ENCODE measurements at regions not wholly inside any gene's neighbourhood (a gene's known extent, or its start where the extent isn't known, plus 50 kb on each side); places are given as distances from the start of the nearest gene placed in this dataset.

DNA sequence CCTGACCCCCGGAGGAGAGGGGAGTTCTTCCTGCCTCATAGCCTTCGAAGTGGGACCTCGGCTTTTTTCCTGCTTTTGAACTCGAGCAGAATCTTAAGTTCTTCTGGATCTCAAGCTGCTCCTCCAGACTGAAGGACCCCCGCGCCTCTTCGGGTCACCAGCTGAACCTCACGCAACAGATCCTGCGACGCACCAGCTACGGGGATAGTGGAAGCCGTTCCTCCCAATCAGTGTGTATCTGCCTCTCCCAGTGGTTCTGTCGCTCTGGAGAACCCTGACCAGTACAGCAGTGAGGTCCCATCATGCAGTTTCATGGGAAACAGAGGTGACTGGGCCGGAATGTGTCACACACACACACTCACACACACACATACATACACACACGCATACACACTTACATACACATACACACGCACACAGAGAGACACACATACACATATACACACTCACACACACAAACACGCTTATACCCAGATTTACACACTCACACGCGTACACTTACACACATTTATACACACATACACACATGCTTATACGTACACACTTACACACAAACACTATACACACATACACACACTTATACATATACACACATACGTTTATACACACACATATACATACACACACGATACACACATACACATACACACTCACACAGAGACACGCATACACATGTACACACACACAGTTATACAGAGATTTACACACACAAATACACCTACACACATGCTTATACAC lies 170.0 kb downstream of the TTLL2 start:
- DNase-seq (ENCODE audit: low read depth) = no peak

DNA sequence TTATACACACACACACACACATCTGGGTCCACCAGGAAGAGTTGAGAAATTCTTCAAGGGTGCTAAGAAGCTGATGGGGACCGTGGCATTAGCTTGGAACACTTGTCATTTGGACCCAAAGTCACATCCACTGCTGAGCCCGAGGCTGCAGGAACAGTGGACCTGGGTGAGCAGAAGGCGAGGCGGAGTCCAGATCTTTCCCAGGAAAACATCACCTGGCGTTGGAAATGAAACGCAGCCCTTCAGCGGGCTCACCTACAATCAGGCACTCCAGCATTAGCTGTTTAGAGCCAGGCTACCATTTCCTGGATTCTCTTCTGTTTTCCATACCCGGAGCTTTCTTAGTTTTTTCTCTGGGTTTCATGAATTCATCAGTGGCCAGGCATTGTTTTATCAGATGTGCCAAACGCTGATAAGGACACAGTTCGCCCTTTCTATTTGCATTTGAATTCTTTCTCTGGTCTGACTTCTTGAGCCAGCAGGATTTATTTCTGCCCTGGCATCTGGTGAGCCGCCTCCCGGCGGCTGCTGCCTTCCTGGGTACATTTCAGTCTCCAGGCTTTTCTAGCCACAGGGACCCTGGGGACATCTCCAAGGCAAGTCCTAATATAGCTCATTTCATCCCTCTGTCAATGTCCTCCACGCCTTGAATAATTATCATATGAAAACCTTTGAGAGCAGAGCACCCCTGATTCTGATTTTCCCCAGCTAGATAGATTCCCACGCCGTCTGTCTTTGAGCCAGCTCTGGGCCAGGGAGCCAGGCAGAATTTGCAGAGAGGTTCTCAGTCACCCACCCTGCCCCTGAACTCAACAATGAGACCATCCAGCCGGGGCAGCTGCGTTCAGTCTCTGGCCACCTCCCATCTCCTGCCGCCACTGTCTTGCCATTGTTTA lies 170.9 kb downstream of the TTLL2 start:
- DNase-seq (ENCODE audit: low read depth) = no peak

DNA sequence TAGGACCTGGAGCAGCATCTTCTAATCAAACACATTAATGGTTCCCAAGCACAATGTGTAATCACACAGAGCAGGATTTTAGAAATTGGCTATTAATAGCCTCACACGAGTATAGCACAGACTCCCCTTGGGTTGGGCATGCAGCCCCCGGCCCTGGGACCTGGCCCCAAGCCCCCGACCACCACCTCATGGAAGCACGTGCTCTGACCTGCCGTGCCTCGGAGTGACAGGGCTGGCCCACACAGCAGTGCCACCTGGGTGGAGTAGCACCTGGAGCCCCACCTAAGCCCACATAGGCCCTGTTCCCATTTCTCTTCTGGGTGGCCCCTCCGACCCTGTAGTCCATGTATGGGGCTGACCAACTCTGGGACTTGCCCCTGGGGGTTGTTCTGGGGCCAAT lies 171.8 kb downstream of the TTLL2 start:
- no peak for DNase-seq (ENCODE audit: low read depth)

DNA sequence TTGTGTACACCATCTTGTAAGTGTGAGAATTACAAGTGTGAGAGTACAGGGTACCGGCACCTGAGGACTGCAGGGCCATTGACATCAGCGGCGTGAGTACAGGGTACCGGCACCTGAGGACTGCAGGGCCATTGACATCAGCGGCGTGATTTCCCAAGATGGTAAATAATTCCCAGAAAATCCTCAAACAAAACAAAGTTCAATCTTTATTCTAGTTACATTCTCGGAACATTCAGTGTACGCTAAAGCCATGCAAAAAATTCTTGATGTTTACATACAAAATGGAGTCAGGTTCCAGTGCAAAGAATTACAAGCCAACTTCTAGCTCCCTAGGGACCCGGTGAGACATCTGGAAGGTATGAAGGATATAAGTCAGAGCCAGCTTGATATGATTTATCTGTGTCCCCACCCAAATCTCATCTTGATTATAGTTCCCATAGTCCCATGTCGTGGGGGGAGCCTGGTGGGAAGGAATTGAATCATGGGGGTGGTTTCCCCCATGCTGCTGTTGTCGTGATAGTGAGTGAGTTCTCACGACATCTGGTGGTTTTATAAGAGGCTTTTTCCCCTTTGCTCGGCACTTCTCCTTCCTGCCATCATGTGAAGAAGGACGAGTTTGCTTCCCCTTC lies 172.7 kb downstream of the TTLL2 start:
- no peak for DNase-seq (ENCODE audit: low read depth)

DNA sequence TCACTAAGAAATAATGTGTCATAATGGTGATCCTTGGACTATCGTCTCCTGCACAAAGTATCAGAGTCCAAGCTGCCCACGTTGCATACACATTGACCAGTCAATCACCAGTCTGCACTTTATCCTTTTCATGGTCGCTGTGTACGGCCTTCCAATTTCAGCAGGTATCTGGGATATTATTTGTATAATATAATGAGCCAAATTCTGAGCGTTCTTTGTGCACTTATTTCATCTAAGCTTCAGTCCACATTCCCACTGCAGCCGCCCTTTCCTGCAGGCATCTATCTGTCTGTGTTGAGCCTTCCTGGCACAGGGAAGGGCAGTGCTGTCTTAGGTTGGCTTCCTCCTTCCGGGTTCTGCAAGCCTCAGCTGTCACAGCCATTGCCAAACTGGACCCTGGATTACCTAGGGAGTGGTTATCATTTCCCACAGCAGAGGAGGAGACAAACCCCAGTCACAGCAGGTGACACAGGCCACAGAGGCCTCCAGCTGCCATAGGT lies 174.3 kb downstream of the TTLL2 start:
- DNase-seq (ENCODE audit: low read depth) = no peak

DNA sequence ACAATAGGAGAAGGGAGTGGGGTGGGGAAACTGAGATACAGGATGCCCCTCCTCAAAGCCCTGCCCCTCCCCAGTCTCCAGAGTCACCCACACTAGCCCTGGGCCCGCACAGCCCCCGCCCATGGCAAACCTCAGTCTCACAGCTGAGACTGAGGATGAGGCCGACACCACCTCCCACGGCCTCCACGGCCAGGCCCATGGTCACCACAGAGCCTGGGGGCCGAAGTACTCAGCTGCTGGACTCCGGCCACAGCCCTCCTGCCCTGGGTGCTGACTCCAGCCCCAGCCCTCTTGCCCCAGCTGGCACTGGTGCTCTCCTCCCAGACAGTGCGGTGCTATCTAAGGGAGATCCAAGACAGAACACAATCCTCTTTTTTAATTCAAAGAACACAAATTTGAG lies 176.1 kb downstream of the TTLL2 start:
- no peak for DNase-seq (ENCODE audit: low read depth)

DNA sequence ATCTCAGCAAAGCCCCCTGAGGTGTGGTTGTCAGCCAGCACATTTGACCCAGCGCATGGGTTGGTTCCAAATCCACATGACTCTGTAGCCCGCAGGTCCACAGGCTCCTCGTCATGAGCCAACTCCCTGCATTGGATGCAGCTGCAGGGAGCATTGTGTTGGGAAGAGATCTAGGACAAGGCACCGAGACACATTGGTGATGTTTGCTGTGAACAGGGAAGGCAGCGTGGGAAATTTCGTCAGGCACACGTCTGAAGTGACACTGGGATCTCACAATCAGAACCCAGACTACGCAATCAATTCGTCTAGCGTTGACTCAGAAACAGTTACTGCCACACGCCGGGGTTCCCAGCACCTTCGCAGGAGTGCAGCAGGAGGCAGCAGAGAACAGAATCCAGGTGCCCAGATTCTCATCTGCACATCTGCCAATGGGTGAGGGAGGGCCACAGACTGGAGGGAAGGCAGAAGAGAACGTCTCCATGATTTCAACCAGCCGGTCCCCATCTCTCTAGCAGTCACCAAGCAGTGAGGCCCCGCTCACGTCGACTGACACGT lies 177.0 kb downstream of the TTLL2 start:
- DNase-seq (ENCODE audit: low read depth) = no peak

DNA sequence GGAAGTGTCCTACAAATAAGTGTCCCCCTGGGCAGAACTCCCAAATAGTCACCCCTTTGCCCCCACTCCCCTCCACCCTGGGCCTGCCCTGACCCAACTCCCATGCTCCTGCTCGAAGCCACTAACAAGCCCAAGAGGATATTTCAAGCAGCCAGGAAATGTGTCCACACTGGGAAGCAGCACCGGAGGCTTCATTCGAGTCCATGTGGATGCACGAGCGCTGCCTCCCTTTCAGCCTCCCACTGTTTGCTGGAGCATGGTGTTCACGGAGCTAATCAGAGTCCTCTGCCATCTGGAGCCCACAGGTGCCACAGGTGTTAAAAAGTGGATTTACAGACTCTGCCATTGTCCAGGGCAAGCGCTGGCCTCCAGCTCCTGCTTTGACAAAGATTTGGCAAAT lies 177.6 kb downstream of the TTLL2 start:
- DNase-seq (ENCODE audit: low read depth) = no peak

DNA sequence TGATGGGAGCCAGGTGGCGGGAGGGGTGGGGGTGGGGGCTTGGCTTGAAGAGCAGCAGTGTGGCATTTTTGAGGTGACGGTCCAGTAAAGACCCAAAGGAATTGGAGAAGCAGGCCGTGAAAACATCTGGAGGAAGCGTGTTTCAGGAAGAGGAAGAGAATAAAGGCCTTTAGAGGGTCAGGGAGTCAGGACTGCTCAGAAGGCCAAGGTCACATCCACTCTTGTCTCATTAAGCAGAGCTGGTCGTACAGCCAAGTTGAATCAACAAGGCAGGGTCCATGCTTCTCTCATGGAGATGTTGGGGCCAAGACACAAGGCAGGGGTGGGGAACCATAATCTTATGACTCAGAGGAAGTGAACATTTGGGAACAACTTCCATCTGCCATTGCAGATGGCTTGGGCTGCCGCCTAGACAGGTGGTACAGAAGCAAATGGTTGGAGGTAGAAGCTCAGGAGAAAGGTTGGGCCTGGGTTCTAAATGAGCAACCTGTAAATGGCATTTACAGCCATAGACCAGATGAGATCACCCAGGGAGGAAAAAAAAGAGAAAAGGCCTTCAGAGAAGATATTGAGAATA lies 179.6 kb downstream of the TTLL2 start:
- DNase-seq (ENCODE audit: low read depth) = no peak

DNA sequence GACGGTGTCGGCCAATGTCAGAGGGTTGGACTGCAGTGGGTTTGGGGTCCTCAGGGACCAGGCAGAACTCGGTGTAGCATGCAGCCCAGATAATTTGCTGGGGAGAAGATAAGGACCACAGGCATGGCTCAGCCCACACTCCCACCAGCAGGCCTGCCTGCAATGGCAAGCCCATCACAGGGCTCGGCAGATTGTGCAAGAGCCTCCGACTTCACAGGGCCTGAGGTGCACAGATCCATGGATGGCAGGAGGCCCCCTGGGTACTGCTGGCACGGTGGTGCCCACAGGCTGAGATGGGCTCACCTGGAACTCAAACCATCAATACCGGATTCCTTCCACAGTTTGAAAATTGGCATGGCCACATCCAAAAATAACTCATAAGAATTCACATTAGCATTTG lies 180.3 kb downstream of the TTLL2 start:
- no peak for DNase-seq (ENCODE audit: low read depth)

DNA sequence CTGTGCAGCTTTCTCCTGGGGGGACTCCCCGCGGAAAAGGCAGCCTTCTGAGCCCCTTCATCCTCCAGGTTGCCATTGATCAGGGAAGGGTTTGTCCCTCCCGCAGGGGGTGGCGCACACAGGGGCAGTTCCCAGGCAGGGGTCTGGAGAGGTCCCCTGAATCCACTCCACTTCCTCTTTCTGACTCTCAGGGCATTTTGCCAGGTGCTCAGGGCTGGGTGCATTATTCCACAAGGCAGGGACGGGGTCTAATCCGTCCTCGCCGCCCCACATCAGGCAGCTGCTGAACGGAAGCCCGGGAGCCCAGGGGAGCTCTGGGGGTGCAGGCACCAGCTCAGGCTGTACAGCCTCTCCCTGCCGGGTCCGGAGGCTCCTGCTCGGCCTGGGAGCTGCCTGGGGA lies 180.9 kb downstream of the TTLL2 start:
- no peak for DNase-seq (ENCODE audit: low read depth)

DNA sequence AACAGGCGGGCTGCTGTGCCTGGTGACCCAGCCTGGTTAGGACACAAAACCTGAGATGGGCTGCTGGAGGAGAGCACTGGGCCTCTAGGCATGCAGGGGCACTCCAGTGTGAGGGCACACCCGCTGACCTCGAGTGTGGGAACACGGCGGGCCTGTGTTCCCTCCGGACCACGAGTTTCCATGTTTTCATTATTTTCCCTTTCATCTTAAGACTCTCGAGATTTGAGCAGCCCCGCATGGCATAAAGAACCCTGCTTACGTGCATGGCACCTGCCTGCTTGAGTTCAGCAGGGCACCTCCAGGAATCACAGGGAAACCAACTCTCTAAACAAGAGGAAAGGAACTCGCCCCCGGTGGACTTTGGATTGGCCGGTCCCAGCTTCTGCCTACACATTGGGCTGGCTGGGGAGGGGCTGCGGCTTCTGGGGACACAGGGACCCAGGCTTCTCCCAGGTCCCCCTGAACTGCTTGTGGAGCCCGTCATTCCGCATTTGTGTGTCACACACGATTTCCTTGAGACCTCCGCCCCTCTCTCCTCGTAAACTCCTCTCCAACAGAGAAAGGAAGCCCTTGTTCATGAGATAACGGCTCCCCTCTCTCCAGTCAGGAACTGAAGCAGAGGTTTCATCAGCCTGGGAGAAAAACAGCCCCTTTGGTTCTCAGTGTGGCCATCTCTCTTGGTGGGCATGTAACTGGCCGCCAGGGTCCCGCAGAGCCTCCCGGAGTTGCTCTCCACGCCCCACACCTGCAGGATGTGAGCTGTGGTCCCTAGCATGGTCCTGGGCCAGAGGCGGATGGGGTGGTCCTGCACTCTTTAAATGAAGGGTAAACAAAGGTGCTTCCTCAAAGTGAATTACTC lies 181.8 kb downstream of the TTLL2 start:
- DNase-seq (ENCODE audit: low read depth) = no peak

DNA sequence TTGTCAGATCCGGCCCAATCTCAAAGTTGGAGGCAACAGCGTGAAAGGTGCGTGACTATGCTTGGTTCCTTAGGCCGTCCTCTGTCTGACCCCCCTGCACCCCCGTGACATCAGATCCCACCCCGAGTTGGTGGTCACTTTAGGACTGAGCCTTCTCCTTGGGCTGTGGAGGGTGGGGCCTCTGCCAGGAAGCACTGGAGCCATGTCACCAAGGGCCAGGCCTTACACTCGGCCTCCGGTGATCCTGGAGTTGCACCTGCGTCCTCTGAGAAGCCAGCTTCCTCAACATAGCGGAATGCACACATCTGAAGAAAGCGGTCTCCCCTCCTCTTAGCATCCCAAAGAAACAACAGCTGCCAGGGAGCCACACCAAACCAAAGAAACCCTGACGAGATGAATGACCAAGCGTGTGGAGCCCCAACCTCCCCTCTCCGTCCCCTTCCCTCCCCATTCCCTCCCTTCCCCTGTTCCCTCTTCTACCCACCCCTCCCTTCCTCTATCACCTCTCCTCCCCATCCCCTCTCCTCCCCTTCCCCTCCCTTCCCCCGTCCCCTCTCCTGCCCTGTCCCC lies 182.6 kb downstream of the TTLL2 start:
- DNase-seq (ENCODE audit: low read depth) = no peak

DNA sequence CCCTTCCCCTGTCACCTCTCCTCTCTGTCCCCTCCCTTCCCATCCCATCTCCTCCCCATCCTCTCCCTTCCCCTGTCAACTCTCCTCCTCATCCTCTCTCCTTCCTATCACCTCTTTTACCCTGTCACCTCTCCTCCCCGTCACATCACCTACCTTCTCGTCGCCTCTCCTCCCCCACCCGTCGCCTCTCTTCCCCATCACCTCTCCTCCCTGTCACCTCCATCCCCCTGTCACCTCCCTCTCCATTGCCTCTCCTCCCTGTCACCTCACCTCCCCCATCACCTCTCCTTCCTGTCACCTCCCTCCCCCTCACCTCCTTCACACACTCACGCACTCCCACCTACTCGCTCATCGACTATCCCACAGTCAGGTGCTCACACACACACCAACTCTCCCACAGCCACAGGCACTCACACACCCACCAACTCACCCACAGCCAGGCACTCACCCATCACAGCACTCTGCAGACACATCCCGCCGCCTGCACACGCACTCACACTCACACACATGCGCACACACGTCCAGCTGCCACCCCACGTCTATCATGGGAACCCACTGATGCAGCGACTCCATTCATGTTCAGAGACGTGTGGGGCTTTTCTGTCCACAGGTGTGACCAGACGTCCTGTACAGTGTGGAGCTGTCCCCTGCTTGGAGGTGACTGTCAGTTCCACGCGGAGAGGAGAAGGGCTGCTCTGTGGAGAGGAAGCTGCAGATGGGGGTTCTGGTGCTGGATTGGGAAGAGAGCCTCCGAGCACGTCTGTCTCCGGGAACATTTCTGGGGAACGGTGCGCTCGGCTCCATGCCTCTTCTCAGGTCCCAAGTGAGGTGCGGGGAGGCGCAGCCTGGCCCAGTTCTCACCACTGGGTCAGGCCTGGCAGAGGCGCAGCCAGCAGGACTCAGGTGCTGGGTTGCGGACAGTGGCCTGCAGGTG lies 184.3 kb downstream of the TTLL2 start:
- DNase-seq (ENCODE audit: low read depth) = no peak

DNA sequence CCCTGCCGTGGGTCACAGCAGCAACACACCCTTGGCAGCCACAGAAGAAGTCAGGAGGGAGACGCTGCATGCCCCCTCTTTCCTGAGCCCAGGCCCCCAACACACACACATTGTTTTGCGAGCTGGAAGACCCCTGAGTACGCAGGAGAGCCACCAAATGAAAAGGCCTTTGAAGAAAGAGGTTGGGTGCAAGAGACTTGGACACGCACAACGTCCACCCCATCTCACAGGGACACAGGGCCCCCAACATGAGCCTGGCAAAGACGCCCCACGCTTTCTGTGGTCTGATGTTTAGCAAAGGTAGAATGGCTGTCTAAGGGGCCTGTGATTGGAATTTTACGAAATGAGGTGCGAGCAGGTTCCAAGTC lies 185.0 kb downstream of the TTLL2 start:
- no peak for DNase-seq (ENCODE audit: low read depth)

DNA sequence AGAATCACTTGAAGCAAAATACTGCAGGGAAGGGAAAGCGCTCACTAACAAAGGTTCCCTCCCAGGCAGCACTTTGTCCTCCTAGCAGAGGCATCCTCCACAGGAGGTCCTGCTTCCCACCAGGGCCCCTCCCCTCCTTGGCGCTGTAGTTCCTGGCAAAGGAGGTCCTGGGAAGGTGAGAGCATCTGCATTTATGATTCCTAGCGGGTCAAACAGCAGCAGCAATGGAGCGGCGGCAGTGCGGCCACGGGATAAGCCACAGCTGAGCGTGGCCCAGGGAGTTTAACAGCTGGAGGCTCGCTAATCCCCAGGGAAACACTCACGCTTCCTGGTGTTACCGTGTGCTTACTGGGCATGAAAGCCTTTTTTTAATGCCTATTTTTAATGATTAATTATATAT lies 185.8 kb downstream of the TTLL2 start:
- DNase-seq (ENCODE audit: low read depth) = no peak

DNA sequence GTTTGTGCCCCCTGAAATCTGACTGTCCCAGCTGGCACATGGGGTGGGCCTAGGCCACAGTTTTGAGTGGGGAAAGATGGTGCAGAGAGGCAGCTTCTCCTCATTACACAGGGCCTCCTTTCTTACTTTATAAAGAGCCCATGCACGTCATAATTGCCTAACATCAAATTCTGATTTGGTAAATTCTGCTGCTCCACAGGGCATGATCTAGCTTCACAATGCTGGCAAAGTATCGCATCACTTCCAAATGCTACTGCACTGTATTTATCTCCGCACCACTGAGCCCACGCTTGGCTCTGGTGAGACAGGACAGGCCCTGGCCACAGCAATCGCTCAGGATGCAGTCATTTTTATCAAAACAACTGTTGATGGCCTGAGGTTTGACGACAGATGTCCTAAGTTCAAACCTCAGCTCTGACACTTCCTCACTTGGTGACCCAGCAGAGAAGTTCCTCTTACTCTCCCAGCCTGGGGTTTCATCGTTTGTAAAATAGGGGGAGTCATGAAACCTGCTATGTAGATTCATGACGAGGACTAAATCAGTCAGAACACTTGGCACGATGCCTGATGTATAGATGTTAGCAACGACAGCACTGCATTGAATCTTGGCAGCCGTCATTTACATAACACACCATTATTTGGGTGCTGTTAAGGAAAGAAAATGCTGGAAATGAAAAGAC lies 187.9 kb downstream of the TTLL2 start:
- no peak for DNase-seq (ENCODE audit: low read depth)

DNA sequence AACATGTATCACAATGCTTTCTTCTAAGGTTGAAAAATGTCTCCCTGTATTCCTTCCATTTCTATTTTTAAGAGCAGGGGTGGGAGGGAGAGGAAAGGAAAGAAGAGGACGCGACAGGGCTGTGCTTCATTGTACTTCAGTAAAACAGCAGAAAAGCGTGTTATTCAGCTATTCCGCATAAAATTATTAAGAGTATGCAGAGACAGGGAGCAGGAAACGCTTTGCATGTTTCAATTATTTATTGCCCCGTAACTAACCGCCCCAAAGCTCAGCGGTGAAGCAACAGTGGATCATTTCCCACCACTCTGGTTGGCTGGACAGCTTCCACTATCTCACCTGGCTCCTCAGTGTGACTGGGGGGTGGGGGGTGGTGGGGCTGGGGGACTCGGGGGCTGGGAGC lies 188.9 kb downstream of the TTLL2 start:
- DNase-seq (ENCODE audit: low read depth) = no peak

DNA sequence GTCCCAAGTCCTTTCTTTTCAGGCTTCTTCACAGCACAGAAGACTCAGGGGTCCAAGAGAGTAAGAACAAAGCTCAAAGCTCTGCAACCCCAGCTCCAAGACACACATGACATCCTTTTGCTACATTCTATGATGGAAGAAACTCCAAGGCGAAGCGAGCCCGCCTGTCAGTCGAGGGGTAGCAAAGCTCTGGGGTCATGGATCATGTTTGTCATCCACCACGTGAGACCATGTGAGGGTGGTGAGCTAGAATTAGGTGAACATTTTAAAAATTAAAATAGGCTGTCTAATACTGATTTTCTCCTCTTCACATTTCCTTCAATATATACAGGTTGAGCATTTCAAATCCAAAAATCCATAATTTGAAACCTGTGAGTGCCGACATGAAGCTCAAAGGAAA lies 189.6 kb downstream of the TTLL2 start:
- no peak for DNase-seq (ENCODE audit: low read depth)
